ENCODE measurements at regions not wholly inside any gene's neighbourhood (a gene's known extent, or its start where the extent isn't known, plus 50 kb on each side); places are given as distances from the start of the nearest gene placed in this dataset.

GRCh38 chr16:6517020-6517720 is 815.5 kb upstream of the RBFOX1 start:
- Histone ChIP-seq H2AFZ (ENCODE audit: low read length) (no peak overlapping the region), H3K9me3 (ENCODE audit: low read length) (no peaks in the 10 kb centered on the region), H3K4me1 (ENCODE audit: insufficient read depth, low read length, poor library complexity, severe bottlenecking) (no peaks in the 10 kb centered on the region), H3K79me2 (ENCODE audit: insufficient read depth, low read depth, low read length) (no peaks in the 10 kb centered on the region), H3K9me2 (ENCODE audit: insufficient read depth, low read length) (no peaks in the 10 kb centered on the region), H3K36me3 (ENCODE audit: insufficient read depth, low read length) (no peaks in the 10 kb centered on the region), H3K27ac (ENCODE audit: low read depth, low read length, poor library complexity, severe bottlenecking) (no peak overlapping the region), H3K4me3 (ENCODE audit: low read depth, low read length, poor library complexity, severe bottlenecking) (no peak overlapping the region), H4K20me1 (ENCODE audit: insufficient read depth, low read length) (no peaks in the 10 kb centered on the region), H3K4me2 (ENCODE audit: low read length) (no peak overlapping the region)
- BruUV-seq (replicated peaks): no TSS peak
- no peak for DNase-seq (ENCODE audit: low spot score)
- POLR2A ChIA-PET: no interaction called here
- no peak for TF ChIP-seq EZH2phosphoT487 (IDR thresholded peaks at IDR 0.05; ENCODE audit: borderline replicate concordance, low read depth, low read length)
- no peak for TF ChIP-seq CTCF (conservative IDR thresholded peaks at IDR 0.05; ENCODE audit: low read length)
- intact Hi-C loops (cut with micrococcal nuclease; ENCODE audit: unreplicated experiment): no loop called here
- CTCF ChIA-PET (ENCODE audit: unreplicated experiment): no interaction called here

DNA sequence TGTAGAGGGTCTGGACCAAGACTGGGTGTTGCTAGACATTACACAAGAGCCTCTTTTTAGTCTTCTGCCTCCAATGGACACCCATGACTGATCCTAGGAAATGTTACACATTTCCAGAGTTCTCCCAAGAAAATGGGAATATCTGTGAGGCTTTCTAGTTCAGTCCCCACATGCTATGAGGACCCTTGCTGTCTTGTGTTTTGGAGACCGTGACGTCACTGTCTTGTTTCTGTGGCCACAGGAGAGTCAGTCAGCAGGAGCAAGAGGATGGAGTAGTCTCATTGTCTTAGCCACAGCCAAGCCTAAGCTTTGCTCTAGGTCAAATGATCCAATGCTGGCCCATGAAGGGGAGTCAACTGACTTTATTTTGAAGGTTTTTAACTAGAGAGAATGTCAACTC is 820.1 kb upstream of the RBFOX1 start:
- CTCF ChIA-PET (ENCODE audit: unreplicated experiment): no interaction called here
- BruUV-seq (replicated peaks): no TSS peak
- H3K36me3 ChIP-seq (ENCODE audit: insufficient read depth, low read length): no peaks in the 10 kb centered on the region

More for the DNA sequence above, 820.1 kb upstream of the RBFOX1 start:
- no peak overlapping the region for H3K4me2 ChIP-seq (ENCODE audit: low read length)
- no peaks in the 10 kb centered on the region for H3K9me3 ChIP-seq (ENCODE audit: low read length)
- TF ChIP-seq CTCF (conservative IDR thresholded peaks at IDR 0.05; ENCODE audit: low read length) (no peak), EZH2phosphoT487 (IDR thresholded peaks at IDR 0.05; ENCODE audit: borderline replicate concordance, low read depth, low read length) (no peak)
- intact Hi-C loops (cut with micrococcal nuclease; ENCODE audit: unreplicated experiment): no loop called here
- no peaks in the 10 kb centered on the region for H4K20me1 ChIP-seq (ENCODE audit: insufficient read depth, low read length)
- no peak overlapping the region for H3K27ac ChIP-seq (ENCODE audit: low read depth, low read length, poor library complexity, severe bottlenecking)
- H3K4me3 ChIP-seq (ENCODE audit: low read depth, low read length, poor library complexity, severe bottlenecking): no peak overlapping the region
- no peak for DNase-seq (ENCODE audit: low spot score)
- no peaks in the 10 kb centered on the region for H3K4me1 ChIP-seq (ENCODE audit: insufficient read depth, low read length, poor library complexity, severe bottlenecking)
- H3K79me2 ChIP-seq (ENCODE audit: insufficient read depth, low read depth, low read length): no peaks in the 10 kb centered on the region
- no peaks in the 10 kb centered on the region for H3K9me2 ChIP-seq (ENCODE audit: insufficient read depth, low read length)
- H2AFZ ChIP-seq (ENCODE audit: low read length): no peak overlapping the region
- POLR2A ChIA-PET: no interaction called here
